Smooth muscle cell of the brain vasculature (primary cell): ENCODE measurements at regions not wholly inside any gene's neighbourhood (a gene's known extent, or its start where the extent isn't known, plus 50 kb on each side); places are given as distances from the start of the nearest gene placed in this dataset.
"Not testable (repeated sequence)": the region's sequence is repeated elsewhere in the genome, so short reads cannot be mapped to it uniquely, and the experiment has no call there.

ENCODE experiments used
- DNase-seq: peaks from one replicate; pipeline ENCODE4 v3.0.0-alpha.2; 2012; ENCODE audit warnings: low read depth, low spot score

GRCh38 chr11:25755918-25756584 lies 575.9 kb upstream of the ANO3 start:
- DNase-seq, result no peak

GRCh38 chr11:25758145-25758661 lies 573.7 kb upstream of the ANO3 start:
- no peak for DNase-seq

GRCh38 chr11:25766332-25767015 lies 565.5 kb upstream of the ANO3 start:
- no peak for DNase-seq

GRCh38 chr11:25769287-25769686 lies 562.6 kb upstream of the ANO3 start:
- no peak for DNase-seq

- DNase-seq, result no peak
Measured at GRCh38 chr11:25771605-25772004, 560.3 kb upstream of the ANO3 start.

GRCh38 chr11:25775603-25776002 lies 556.3 kb upstream of the ANO3 start:
- DNase-seq, result no peak

GRCh38 chr11:25776238-25776637 lies 555.7 kb upstream of the ANO3 start:
- DNase-seq, result no peak

- no peak for DNase-seq
Measured at GRCh38 chr11:25777343-25777742, 554.6 kb upstream of the ANO3 start.

GRCh38 chr11:25779033-25779432 lies 552.9 kb upstream of the ANO3 start:
- no peak for DNase-seq

GRCh38 chr11:25787416-25787815 lies 544.5 kb upstream of the ANO3 start:
- no peak for DNase-seq

- DNase-seq, result no peak
Measured at GRCh38 chr11:25790396-25790795, 541.5 kb upstream of the ANO3 start.

GRCh38 chr11:25793637-25794036 lies 538.3 kb upstream of the ANO3 start:
- DNase-seq, result no peak

- DNase-seq, result no peak
Measured at GRCh38 chr11:25794804-25795203, 537.1 kb upstream of the ANO3 start.

- no peak for DNase-seq
Measured at GRCh38 chr11:25816411-25816810, 515.5 kb upstream of the ANO3 start.

- no peak for DNase-seq
Measured at GRCh38 chr11:25824688-25825087, 507.2 kb upstream of the ANO3 start.

- DNase-seq, result not testable (repeated sequence)
Measured at GRCh38 chr11:25831485-25831884, 500.4 kb upstream of the ANO3 start.

GRCh38 chr11:25838918-25839625 lies 492.9 kb upstream of the ANO3 start:
- no peak for DNase-seq

GRCh38 chr11:25844811-25845210 lies 487.1 kb upstream of the ANO3 start:
- no peak for DNase-seq

GRCh38 chr11:25855916-25856315 lies 476.0 kb upstream of the ANO3 start:
- no peak for DNase-seq

- no peak for DNase-seq
Measured at GRCh38 chr11:25859776-25860175, 472.2 kb upstream of the ANO3 start.

- peak; percentile 3 for DNase-seq
Measured at GRCh38 chr11:25860677-25861450, 471.1 kb upstream of the ANO3 start.

GRCh38 chr11:25862159-25862558 lies 469.8 kb upstream of the ANO3 start:
- no peak for DNase-seq
